PC-3 (cell line): ENCODE measurements at regions not wholly inside any gene's neighbourhood (a gene's known extent, or its start where the extent isn't known, plus 50 kb on each side); places are given as distances from the start of the nearest gene placed in this dataset.

Experiments
- CTCF ChIP-seq: fragments of 300-600 bp; sonication (generic); conservative IDR thresholded peaks from 2 replicates; pipeline ENCODE4 v1.5.1; 2017; ENCODE audit warnings: antibody characterized with exemption, low read depth, mild to moderate bottlenecking, low read length
- EZH2 ChIP-seq: fragments of 300-600 bp; sonication (generic); IDR thresholded peaks from one replicate; pipeline ENCODE4 v1.6.1; 2017; ENCODE audit warnings: antibody characterized with exemption, mild to moderate bottlenecking, low read length; ENCODE audit not compliant: unreplicated experiment
- EZH2phosphoT487 ChIP-seq: fragments of 300-600 bp; sonication (generic); IDR thresholded peaks from 2 replicates; pipeline ENCODE4 v1.6.1; 2018; ENCODE audit warnings: mild to moderate bottlenecking, antibody characterized with exemption, low read length, borderline replicate concordance

GRCh38 chr10:9379183-9379582 lies 1324.7 kb downstream of the GATA3 start:
- no peak for TF ChIP-seq CTCF
- TF ChIP-seq EZH2phosphoT487, result no peak
- no peak for TF ChIP-seq EZH2
